ENCODE measurements at regions not wholly inside any gene's neighbourhood (a gene's known extent, or its start where the extent isn't known, plus 50 kb on each side); places are given as distances from the start of the nearest gene placed in this dataset.
"Not testable (repeated sequence)": the region's sequence is repeated elsewhere in the genome, so short reads cannot be mapped to it uniquely, and the experiment has no call there.

DNA sequence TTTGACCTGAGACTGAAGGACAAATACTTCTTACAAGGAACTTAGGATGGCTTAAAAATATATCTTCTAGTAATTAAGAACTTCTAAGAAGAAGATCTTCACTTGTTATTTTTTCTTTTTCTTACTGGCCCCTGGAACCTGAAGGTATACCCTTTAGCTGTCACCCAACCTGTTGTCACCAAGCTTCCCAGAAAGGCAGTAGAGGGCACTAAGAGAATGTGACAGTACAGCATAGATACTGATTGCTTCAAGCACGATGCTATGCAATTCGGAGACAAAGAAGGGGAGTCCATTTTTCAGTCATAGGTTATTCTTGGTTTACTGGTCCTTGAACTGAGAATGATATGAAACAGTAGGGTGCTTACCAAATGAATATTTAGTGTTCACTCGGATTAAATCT is 208.3 kb upstream of the PCDH9 start:
- no peak for DNase-seq (ENCODE audit: low read depth in 3 of 3, low spot score in 2 of 3)

DNA sequence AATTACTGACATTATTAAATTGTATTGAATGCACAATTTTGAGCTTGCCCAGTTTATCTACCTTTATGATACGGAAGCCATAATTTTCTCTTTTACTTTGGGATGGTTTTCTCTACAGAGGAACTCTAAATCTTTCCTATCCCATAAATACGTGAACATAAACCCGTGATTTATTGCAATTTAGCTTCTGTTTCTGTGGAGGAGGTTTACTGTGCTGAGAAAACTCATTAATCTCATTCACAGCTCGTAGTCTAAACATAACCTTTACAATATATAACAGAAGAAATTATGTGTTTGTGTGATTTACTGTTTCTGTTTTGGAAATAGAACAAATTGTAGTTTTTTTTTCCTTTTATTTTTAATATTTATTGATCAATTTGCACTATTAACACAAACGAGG is 207.1 kb upstream of the PCDH9 start:
- DNase-seq (ENCODE audit: low read depth in 3 of 3, low spot score in 2 of 3): peak in 1 of 3 donors; percentile 7

DNA sequence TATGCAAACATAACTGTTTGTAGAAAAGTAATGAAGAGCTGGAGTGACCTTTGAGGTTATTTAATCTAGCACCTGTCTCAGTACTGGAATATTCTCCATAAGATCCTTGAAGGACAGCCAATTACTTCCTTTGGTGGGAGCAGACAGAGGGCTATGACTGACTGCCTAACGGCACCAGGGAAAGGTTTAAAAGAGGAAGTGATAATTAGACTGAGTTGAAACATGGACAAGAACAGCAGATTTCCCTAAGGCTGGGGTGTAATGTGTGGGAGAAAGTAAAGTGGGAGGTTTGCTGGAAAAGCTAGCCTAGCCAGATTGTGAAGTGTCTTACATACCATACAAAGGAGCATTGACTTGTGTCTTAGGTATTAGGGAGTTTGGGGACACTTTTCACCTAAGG is 191.3 kb upstream of the PCDH9 start:
- no peak for DNase-seq (ENCODE audit: low read depth in 3 of 3, low spot score in 2 of 3)

GRCh38 chr13:67416047-67416925 is 186.2 kb upstream of the PCDH9 start:
- DNase-seq (ENCODE audit: low read depth in 3 of 3, low spot score in 2 of 3): no peak

DNA sequence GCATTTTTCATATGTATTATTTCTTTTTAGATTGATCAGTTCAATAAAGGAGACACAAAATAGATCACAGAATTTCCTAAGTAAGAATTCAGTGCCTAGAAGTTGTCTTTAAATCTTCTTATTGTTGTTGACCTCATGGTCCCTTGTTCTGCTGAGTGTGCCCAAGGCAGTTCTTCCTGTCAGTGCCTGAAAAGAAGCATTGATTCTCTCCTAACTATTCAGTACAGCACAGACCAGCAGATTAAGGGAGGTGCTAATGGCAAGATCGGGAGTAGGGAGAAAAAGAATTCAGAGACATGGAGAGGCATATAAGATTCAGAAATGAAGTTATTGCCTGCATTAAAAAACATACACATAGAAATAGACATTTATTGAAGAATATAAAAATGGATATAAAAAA is 180.5 kb upstream of the PCDH9 start:
- DNase-seq (ENCODE audit: low read depth in 3 of 3, low spot score in 2 of 3): no peak

- DNase-seq (ENCODE audit: low read depth in 3 of 3, low spot score in 2 of 3): no peak
Observed at GRCh38 chr13:67408798-67409197, 178.7 kb upstream of the PCDH9 start.

GRCh38 chr13:67402546-67402945 is 172.4 kb upstream of the PCDH9 start:
- DNase-seq (ENCODE audit: low read depth in 3 of 3, low spot score in 2 of 3): no peak

DNA sequence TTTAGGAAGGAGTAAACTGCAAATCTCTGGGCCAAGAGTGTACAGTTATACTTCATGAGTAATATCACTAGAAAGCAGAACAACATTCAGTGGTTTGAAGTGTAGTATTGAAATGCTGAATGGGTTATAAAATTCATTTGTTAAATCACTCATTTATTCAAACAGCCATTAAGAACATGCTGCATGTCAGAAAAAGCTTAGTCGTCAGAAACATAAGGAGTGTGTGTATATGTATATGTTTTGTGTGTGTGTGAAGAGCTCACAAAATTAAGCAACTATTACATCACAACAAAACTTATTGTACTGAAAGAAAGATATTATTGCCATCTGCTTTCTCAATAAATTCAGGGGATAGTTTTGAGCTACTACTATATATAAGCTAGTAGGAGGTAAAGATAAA is 165.4 kb upstream of the PCDH9 start:
- no peak for DNase-seq (ENCODE audit: low read depth in 3 of 3, low spot score in 2 of 3)

- no peak for DNase-seq (ENCODE audit: low read depth in 3 of 3, low spot score in 2 of 3)
Observed at GRCh38 chr13:67392014-67392413, 161.9 kb upstream of the PCDH9 start.

GRCh38 chr13:67390462-67391086 is 160.4 kb upstream of the PCDH9 start:
- DNase-seq (ENCODE audit: low read depth in 3 of 3, low spot score in 2 of 3): no peak

GRCh38 chr13:67389171-67389570 is 159.0 kb upstream of the PCDH9 start:
- DNase-seq (ENCODE audit: low read depth in 3 of 3, low spot score in 2 of 3): no peak

- not testable (repeated sequence) for DNase-seq (ENCODE audit: low read depth in 3 of 3, low spot score in 2 of 3)
Observed at GRCh38 chr13:67383109-67383757, 153.1 kb upstream of the PCDH9 start.

DNA sequence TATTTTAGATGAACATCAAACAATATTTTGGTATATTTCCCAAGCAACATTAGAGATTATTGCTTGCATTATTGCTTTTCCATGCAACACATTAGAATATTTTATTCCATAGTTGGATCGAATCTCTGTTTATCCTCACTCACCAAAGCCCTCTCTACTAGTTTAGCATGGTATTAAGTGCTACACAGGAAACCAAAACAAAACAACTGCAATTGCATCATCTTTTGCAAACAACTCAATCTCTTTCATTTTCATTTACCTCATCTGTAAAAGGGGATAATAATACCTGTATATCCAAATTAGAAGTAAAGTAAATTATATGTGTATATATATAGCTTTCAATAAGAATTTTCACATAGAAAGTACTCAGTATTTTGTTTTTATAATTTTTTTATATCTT is 147.8 kb upstream of the PCDH9 start:
- no peak for DNase-seq (ENCODE audit: low read depth in 3 of 3, low spot score in 2 of 3)

DNA sequence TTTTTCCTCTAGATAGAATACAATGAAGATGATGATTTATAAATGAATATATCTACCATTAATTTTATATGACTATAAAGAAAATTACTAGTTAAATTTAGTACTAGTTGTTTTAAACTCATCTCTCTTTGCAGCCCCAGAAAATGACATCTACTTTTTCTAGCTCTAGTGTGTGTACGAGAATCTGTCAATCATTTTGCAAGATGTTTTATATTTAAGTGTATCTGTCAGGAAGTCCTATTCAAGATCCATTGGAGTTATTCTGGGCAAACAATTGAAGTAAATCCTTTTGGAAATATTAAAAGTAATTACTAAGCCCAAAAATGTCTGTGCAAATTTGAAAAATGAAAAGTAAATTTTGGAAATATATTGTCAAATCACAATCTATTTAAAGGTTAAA is 144.3 kb upstream of the PCDH9 start:
- DNase-seq (ENCODE audit: low read depth in 3 of 3, low spot score in 2 of 3): no peak

GRCh38 chr13:67372868-67373464 is 142.8 kb upstream of the PCDH9 start:
- no peak for DNase-seq (ENCODE audit: low read depth in 3 of 3, low spot score in 2 of 3)

GRCh38 chr13:67369895-67370660 is 139.9 kb upstream of the PCDH9 start:
- no peak for DNase-seq (ENCODE audit: low read depth in 3 of 3, low spot score in 2 of 3)

- DNase-seq (ENCODE audit: low read depth in 3 of 3, low spot score in 2 of 3): no peak
Observed at GRCh38 chr13:67367399-67367798, 137.3 kb upstream of the PCDH9 start.

DNA sequence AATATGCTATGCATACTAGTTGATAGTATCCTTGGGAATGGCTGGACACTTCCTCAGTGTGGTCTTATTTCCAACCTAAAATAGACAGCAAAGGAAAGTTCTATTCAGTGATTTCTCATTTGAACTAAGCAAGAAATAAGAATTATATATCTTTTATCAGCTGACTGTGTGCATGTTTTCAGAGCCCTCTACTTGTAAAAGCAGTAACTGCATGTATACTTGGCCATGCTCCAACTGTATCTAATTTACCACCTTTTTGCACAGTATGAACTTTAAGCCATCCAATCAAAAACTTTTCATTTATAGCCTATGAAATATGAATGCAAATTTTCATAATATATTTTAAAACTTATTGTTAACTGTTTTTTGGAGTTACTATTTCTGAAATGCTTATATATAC is 136.4 kb upstream of the PCDH9 start:
- DNase-seq (ENCODE audit: low read depth in 3 of 3, low spot score in 2 of 3): no peak

- DNase-seq (ENCODE audit: low read depth in 3 of 3, low spot score in 2 of 3): no peak
Observed at GRCh38 chr13:67355812-67356476, 125.8 kb upstream of the PCDH9 start.

- no peak for DNase-seq (ENCODE audit: low read depth in 3 of 3, low spot score in 2 of 3)
Observed at GRCh38 chr13:67353941-67354340, 123.8 kb upstream of the PCDH9 start.

All from right renal cortex interstitium (tissue), 3 donors.